Sigmoid colon (tissue), 4 donors: ENCODE measurements at regions not wholly inside any gene's neighbourhood (a gene's known extent, or its start where the extent isn't known, plus 50 kb on each side); places are given as distances from the start of the nearest gene placed in this dataset.

ENCODE experiments used
- EP300 ChIP-seq, 4 donors: sonication (generic); formaldehyde crosslinking; IDR thresholded peaks; one replicate each; pipeline ENCODE4 v1.6.1; 2017; ENCODE audit warnings: antibody characterized with exemption in 4 of 4
- POLR2A ChIP-seq, 2 donors: fragments of 450-650 bp; IDR thresholded peaks; one replicate each; pipeline ENCODE4 v1.6.1; 2016; ENCODE audit warnings: antibody characterized with exemption in 2 of 2, mild to moderate bottlenecking in 2 of 2, moderate library complexity in 2 of 2
- TF ChIP-seq, protein P1 (sequence below), 4 experiments: fragments of 450-650 bp in 3 of 4; fragments of 200-600 bp in 1 of 4; IDR thresholded peaks; one replicate each; pipeline ENCODE4 v1.5.1; 2016 to 2019; ENCODE audit warnings: antibody characterized with exemption in 4 of 4, mild to moderate bottlenecking in 3 of 4, moderate library complexity in 2 of 4

DNA sequence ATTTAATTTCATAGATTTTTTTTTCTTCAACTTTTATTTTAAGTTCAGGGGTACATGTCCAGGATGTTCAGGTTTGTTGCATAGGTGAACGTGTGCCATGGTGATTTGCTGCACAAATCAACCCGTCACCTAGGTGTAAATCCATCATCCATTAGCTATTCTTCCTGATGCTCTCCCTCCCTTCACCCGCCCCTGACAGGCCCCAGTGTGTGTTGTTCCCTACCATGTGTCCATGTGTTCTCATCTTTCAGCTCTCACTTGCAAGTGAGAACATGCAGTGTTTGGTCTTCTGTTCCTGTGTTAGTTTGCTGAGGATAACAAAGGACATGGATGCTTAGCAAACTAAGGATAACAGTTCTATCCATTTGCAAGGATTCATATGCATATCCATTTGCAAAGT lies 209.1 kb upstream of the ADCY2 start:
- TF ChIP-seq, protein P1, sequence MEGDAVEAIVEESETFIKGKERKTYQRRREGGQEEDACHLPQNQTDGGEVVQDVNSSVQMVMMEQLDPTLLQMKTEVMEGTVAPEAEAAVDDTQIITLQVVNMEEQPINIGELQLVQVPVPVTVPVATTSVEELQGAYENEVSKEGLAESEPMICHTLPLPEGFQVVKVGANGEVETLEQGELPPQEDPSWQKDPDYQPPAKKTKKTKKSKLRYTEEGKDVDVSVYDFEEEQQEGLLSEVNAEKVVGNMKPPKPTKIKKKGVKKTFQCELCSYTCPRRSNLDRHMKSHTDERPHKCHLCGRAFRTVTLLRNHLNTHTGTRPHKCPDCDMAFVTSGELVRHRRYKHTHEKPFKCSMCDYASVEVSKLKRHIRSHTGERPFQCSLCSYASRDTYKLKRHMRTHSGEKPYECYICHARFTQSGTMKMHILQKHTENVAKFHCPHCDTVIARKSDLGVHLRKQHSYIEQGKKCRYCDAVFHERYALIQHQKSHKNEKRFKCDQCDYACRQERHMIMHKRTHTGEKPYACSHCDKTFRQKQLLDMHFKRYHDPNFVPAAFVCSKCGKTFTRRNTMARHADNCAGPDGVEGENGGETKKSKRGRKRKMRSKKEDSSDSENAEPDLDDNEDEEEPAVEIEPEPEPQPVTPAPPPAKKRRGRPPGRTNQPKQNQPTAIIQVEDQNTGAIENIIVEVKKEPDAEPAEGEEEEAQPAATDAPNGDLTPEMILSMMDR (IDR thresholded peaks at IDR 0.05) = no peak
- TF ChIP-seq EP300 (IDR thresholded peaks at IDR 0.05) = no peak
- TF ChIP-seq POLR2A (IDR thresholded peaks at IDR 0.05) = no peak
